GM21619 (cell line): ENCODE measurements at regions not wholly inside any gene's neighbourhood (a gene's known extent, or its start where the extent isn't known, plus 50 kb on each side); places are given as distances from the start of the nearest gene placed in this dataset.

Experiments
- ATAC-seq: cut with Tn5 transposase; IDR thresholded peaks from one replicate; pipeline ENCODE4 v1.9.1; 2021; ENCODE audit not compliant: unreplicated experiment

GRCh38 chr5:138626333-138626944 lies 51.2 kb upstream of the HSPA9 start:
- no peak for ATAC-seq

- no peak for ATAC-seq
These were observed 49.9 kb upstream of the HSPA9 start for GRCh38 chr5:138625134-138625533.
